Nucleus accumbens (tissue), 56 donors: ENCODE measurements at regions not wholly inside any gene's neighbourhood (a gene's known extent, or its start where the extent isn't known, plus 50 kb on each side); places are given as distances from the start of the nearest gene placed in this dataset.

Experiments
- DNase-seq, 56 donors: peaks; one replicate each; lab custom pipeline; 2025; lab: John Stamatoyannopoulos, UW

DNA sequence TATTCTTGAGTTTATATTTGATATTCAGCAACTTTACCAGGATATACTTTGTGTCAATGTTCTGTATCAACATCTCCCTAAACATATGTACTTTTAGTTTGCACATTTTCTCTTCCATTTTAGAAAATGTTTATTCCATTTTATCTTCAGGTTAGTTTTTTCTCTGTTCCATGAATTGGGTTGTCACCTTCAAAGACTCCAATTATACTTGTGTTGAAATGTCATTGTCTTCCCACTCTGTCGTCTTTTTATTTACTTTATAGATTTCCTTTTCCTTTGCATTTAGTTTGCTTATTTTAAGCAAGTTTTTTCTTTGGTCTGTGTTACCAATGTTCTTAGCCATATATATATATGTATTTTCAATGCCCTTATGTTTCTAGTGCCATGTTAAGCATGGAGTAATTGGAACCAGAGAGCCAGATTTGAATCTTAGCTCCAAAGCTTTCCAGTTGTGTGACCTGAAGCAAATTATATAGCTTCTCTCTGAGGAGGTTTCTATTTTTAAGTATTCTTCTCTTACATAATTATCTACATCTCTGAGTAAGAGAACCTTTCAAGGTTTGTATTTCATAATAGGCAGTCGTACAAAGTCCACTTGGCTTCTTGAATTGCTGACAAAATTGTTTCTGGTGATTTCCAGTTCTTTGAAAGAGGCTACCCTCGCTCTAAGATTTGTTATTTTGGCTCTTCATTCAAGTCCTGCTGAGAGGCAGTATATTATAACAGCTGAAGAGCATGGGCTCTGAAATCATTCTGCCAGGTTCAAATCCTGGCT is 85.8 kb upstream of the DYRK2 start:
- DNase-seq: no peak

DNA sequence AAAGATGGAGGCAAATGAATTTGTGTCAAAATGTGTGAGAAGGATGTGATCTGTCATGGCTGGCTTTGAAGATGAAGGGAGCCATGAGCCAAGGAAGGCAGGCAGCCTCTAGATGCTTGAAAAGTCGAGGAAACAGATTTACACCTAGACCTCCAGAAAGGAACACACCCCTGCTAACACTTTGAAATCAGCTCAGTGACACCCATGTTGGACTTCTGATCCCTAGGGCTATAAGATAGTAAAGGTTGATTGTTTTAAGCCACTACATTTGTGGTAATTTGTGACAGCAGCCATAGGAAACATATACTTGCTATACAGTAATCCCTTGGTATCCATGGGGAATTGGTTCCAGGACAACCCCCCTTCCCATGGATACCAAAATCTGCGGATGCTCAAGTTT is 80.5 kb upstream of the DYRK2 start:
- DNase-seq: no peak

DNA sequence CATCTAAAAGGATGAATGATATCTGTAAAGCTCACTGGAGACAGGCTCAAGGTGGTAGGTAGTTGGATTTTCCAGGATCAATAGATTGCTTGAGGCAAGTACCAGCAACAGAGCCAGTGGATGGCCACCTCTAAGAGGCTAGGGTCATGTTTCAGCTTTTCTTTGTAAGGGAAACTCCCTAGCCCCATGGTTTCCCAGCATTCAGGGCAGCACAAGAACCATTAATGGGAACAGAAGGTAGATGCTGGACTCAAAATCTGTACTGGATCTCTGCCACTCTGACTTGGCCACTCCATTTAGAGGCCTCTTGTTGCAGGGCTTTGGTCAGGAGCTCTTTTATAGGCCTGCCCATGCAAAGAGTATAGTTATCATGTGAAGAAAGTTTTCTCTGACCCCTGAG is 76.1 kb upstream of the DYRK2 start:
- DNase-seq: no peak

DNA sequence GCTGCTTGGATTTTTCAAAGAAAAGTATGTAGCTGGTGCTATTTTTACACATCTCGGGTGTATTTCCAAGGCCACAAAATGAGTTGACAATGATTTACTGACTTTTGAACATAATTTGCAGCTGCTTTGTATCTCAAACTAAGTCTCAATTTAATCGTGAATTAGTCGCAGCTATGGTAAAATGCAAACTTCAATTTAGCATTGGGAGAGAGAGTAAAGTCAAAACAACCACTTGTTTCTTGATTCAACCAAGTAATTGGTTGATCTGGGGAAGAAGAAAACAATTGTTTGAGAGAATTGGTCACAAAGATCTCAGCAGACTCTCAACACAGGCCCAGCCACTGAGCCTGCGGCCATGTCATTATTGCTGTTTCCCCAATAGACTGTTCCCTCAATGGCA is 75.0 kb upstream of the DYRK2 start:
- DNase-seq: no peak

DNA sequence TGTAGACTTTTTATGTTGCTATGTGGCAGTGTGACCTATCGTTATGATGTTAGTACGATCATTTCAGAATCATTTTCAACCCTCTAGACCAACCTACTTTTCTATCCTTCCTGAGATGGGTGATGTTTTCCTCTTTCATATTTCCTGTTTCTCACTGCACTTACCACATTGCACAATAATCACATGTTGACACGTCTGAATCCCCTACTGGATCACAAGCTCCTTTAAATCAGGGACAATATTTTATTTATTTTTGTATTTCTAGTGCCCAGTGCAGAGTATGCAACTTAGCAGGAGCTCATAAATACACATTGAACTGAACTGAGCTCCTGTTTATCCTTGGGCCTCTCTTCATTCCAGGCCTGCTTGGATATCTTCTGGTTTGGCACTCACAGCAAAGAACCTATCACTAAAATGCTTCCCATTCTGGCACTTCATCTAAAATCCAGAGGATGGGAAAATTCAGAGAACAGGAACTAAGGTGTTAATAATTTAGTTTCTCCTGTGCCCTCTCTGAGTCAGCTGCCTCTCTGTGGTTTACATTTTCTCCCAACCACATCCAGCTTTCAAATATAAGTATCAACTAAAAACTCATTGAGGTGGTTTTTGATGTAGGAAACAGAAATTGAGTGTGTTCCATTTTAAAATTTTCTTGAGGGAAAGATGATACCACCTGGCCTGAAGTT is 69.4 kb upstream of the DYRK2 start:
- no peak for DNase-seq

DNA sequence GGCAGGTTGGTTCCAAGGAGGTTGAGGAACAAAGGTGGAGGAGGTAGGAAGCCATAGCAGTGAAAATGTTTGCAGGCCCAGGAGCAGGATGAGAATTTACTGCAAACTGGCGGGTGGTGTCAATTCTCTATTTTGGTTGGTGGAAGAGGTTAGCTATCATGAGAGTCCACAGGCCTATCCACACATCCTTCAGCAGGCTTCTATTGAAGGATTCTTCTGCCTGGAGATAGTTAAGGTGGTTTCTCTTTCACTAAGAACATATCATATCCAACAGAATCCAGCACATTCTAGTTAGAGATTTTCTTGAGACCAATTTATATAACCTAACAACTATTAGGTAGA is 68.9 kb upstream of the DYRK2 start:
- DNase-seq: no peak

DNA sequence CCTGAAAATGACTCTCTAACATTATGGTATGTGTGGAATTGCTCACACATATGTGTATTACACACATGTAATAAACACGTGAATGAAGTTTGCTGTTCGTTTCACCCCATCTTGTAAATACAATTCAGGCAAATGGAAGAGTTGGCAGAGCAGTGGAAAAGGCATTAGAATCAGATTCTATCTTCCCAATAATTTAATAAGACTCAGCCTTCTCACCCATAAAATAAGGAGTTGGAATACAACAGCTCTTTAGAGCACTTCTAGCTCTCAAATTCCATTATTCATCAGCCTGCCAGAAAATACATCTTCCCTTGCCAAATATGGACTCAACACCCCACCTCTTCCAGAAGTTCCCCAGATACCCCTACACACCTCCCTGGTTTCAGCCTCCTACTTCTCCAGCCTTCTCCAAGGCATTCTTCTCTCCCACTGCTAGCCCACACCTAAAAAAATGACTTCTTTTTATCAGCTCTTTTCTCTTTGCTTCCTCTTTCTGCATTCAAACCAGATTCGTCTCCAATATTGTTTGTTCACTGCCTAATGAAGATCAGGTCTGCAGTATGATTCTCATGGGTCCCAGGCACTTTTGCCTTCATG is 66.2 kb upstream of the DYRK2 start:
- no peak for DNase-seq

DNA sequence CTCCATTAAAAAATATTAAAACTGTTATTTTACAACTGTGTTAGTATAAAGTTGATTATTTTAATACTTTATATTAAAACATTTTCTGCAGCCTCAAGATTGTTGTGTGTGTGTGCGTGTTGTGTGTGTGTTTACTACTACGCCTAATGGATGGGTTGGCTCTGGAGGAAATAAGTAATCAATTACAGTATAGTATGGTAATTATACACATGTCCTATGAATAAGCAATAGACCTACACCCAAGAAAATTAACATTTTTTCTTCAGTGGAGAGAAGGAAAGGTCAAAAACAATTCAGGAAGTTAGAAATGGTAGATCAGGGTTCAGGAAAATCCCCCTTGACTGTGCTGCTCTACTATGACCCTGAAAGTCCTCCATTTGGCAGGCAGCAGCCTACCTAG is 65.7 kb upstream of the DYRK2 start:
- DNase-seq: no peak

DNA sequence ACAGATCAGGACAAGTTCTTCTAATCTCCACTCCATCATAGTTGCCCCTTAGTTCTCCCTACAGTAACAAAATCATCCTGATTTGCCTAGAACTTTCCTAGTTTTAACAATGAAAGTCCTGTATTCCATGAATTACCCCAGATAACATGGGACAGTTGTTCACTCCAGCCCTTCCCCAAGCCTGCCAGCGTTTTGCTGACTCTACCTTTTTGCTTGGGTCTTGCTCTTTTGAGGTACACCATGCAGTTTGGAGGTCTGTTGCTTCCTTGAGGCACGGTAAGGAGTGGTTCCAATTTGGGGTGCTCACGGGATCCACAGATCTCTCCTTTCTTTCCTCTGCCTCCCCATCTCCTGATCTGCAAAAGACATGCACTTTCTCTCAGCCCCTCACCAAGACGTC is 61.6 kb upstream of the DYRK2 start:
- DNase-seq: no peak

DNA sequence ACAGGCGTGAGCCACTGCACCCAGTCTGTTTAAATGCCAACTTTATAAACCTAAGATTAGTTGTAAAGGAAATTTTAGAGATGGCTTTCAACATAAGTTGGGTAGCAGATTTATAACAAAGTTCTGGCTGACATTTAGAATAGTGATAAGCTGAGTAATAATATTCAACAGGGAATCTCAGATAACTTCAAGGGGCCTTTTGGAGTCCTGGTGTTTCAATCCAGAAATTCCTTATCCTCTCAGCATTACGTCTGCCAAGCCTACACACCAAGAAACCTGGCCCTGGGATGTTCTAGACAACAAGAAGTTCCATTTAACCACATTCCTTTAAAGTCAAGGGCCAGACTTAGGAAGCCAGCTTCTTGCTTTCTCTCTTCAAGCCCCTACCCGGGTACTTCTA is 59.5 kb upstream of the DYRK2 start:
- DNase-seq: no peak

DNA sequence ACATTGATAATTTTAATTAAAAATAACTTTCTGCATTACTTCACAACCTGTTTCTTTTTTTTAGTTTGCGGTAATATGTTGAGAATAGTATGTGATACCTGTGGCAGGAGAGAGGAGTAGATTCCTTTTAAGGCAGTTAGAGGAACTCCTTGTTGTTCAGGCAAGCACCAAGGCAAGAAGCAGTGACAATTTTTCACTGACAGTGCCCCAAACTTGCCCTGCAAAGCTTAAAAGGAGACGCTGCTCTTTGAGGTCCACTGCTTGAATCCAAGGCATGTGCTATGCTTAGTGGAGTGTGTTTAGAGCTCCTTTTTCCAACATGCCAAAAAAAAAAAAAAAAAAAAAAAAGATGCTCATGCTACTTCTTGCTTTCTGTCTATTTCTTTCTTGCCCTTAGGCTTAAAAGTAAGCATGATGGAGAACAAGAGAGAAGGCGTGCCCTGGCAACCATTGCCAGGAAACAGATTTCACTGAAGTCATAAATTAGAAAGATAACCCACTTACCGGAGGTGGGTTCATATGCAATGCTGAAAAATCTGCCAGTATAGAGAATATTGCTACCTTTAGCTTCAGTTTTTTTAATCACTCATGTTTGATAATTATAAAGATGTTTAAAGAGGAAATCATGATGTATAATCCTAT is 58.3 kb upstream of the DYRK2 start:
- peak in 1 of 56 donors; percentile 2 for DNase-seq

DNA sequence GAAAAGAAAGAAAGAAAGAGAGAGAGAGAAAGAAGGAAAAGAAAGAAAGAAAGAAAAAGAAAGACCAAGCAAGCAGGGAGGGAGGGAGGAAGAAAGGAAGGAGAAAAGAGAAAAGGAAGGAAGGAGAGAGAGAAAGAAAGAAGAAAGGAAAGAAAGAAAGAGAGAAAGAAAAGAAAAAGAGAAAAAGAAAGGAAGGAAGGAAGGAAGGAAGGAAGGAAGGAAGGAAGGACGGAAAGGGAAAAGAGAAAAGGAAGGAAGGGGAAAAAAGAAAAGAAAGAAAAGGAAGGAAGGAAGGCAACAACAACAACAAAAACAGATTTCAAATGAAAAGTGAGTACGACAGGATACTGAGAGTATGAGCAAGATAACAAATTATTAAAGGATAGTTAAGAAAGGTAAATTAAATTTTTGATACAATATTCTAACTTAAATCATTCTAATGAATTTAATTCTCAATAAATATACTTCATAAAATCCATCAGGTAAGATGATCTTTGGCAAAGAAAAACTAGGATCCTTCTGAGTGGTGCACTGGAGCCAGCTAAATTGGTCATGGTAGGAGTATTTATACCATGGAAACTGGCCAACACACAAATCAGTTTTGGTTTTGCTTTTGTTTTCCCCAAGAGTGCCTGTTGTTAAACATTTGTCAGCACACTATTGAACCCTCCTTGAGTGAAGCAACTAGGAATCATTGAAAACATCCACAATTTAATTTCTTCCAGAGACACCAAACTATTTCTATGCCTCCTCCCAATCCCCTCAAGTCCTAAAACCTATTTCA is 56.1 kb upstream of the DYRK2 start:
- DNase-seq: no peak

DNA sequence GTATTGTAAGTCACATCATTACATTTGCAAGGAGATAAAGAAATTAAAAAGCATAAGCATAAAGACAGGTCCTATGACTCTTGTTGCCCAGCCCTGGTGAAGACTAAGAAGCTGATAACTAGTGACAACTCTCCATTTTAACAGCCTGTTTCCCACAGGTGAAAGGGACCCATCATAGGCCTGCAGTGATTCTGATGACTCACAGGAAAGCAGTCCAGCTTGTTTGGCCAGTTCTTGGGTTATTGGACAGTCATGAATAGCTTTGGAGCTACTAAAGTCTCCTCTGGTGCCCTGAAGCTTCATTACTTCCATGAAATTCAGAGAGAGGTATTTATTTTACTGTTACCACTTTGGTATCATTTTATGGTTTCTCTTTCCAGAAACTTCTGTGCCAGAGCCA is 55.5 kb upstream of the DYRK2 start:
- DNase-seq: no peak

DNA sequence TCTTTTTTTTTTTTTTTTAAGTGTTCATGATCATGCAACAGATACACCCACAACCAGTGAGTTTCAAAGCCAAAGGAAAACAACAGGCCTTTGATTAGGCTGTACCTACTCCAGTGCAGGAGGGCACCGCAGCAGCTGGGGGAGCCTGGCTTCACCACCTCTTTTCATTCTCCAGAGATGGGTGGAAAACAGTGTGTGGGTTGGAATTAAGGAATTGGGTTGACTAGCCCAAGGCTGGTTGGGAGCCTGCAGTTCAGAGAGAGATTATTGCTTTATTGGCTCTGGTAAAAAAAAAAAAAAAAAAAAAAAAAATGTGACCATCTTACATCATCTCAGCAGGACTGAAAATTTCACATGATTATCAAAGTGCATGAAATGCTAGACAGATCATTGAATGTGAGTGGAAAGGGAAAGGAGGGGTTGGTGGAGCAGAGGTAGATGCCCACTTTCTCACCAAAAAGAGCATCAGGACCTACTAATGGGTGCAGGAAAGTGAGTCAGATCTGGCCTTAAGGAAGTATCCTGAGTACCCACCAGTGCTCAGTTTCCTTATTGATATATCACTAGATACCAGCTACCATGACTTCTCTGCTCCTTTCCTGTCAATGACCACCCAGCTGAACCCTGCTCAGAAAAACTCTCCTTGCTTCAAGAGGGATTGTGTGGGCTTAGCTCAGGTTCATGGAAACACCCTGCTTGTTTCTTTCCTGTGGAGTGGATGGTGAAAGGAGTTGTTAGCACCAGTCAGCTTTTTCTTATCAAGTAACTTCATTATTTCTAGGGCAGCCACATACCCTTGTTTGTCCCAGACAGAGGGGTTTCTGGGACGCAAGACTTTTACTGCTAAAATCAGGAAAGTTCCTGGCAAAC is 54.8 kb upstream of the DYRK2 start:
- no peak for DNase-seq

DNA sequence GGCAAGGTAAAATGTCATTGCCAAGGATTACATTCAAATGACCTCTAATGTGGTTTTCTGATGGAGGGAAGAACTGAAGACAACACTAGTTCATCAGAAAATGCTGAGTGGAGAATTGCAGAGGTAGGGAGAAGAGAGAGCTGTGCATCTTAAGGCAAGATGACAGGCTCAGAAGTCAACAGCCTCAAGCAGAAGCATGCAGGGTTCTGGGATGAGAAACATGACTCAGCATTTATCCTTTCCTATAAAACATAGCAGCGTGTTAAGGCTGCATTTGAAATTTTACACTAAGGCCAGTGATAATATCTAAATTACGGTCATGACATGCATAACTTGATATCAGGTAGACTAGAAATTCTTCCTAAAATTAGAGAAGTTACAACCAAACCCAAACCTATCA is 53.7 kb upstream of the DYRK2 start:
- DNase-seq: no peak

DNA sequence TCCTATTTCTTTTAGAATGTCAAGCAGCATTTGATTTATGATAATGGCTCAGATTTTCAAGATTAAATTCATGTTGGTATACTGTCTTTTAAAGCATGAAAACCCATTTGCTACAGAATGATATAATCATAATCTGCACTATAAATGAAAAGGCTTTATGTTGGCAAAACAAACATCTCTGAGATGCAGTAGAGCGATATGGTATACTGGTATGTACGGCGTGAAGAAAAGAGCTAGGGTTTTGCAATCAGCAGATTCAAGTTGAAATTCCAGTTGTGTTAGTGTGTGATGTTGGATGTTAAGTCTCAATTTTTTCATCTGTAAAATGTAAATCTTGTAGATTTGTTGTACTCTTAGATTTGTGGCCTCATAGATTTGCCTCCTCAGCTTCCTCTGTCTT is 53.2 kb upstream of the DYRK2 start:
- DNase-seq: no peak

DNA sequence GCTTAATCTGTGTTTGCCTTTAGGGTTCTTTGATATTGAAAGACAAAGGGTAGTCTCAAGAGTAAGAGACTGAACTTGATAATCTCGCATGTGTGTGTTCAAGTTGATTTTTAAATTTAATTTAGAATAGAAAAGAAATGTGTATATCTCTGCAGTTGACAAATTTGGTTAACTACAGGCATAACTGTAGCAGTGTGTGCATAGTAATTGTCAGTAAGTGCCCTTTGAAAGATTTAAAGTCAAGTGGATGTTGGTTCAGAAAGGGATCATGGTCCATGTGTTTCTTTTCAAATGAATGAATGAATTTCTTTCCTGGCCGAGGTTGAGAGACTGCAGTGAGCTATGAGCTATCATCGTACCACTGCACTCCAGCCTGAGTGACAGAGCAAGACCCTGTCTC is 49.9 kb upstream of the DYRK2 start:
- DNase-seq: no peak
